Stimulated activated CD4-positive, alpha-beta T cell treated with anti-CD3 and anti-CD28 coated beads, TNF-alpha, amount 100 ng/mL, for 4 hours (primary cell): ENCODE measurements at regions not wholly inside any gene's neighbourhood (a gene's known extent, or its start where the extent isn't known, plus 50 kb on each side); places are given as distances from the start of the nearest gene placed in this dataset.
"Not testable (repeated sequence)": the region's sequence is repeated elsewhere in the genome, so short reads cannot be mapped to it uniquely, and the experiment has no call there.

ENCODE experiments used
- DNase-seq, 3 experiments: peaks; one replicate each; pipeline ENCODE4 v3.0.0-alpha.2; 2020; ENCODE audit warnings: low read depth in 3 of 3

- DNase-seq = no peak
Observed at GRCh38 chr16:5216441-5217080, 119.0 kb upstream of the EEF2KMT start.

GRCh38 chr16:5215901-5216300, 118.3 kb upstream of the EEF2KMT start:
- no peak for DNase-seq

GRCh38 chr16:5214466-5214865, 116.9 kb upstream of the EEF2KMT start:
- no peak for DNase-seq

GRCh38 chr16:5212501-5212900, 114.9 kb upstream of the EEF2KMT start:
- not testable (repeated sequence) for DNase-seq

GRCh38 chr16:5207862-5208498, 110.4 kb upstream of the EEF2KMT start:
- not testable (repeated sequence) for DNase-seq

- DNase-seq = no peak
Observed at GRCh38 chr16:5207001-5207523, 109.5 kb upstream of the EEF2KMT start.

GRCh38 chr16:5206331-5206990, 108.9 kb upstream of the EEF2KMT start:
- DNase-seq = no peak

- DNase-seq = no peak
Observed at GRCh38 chr16:5205361-5206040, 107.9 kb upstream of the EEF2KMT start.

- DNase-seq = not testable (repeated sequence)
Observed at GRCh38 chr16:5203675-5204074, 106.1 kb upstream of the EEF2KMT start.

- DNase-seq = no peak
Observed at GRCh38 chr16:5200123-5200522, 102.5 kb upstream of the EEF2KMT start.

- no peak for DNase-seq
Observed at GRCh38 chr16:5196204-5196603, 98.6 kb upstream of the EEF2KMT start.

GRCh38 chr16:5193861-5194260, 96.3 kb upstream of the EEF2KMT start:
- DNase-seq = no peak

- DNase-seq = no peak
Observed at GRCh38 chr16:5188989-5189352, 91.4 kb upstream of the EEF2KMT start.

- no peak for DNase-seq
Observed at GRCh38 chr16:5188318-5188988, 90.9 kb upstream of the EEF2KMT start.

GRCh38 chr16:5187402-5187952, 89.9 kb upstream of the EEF2KMT start:
- no peak for DNase-seq

GRCh38 chr16:5186381-5186903, 88.8 kb upstream of the EEF2KMT start:
- no peak for DNase-seq

- no peak for DNase-seq
Observed at GRCh38 chr16:5176505-5176904, 78.9 kb upstream of the EEF2KMT start.

GRCh38 chr16:5175266-5175665, 77.7 kb upstream of the EEF2KMT start:
- DNase-seq = no peak

GRCh38 chr16:5166486-5166885, 68.9 kb upstream of the EEF2KMT start:
- no peak for DNase-seq

GRCh38 chr16:5165429-5165828, 67.8 kb upstream of the EEF2KMT start:
- DNase-seq = not testable (repeated sequence)

- not testable (repeated sequence) for DNase-seq
Observed at GRCh38 chr16:5162801-5163200, 65.2 kb upstream of the EEF2KMT start.
